Progenitor cell of endocrine pancreas (in vitro differentiated cells): ENCODE measurements at regions not wholly inside any gene's neighbourhood (a gene's known extent, or its start where the extent isn't known, plus 50 kb on each side); places are given as distances from the start of the nearest gene placed in this dataset.

Experiments used
- DNase-seq: peaks from one replicate; pipeline ENCODE4 v3.0.0; 2021; ENCODE audit warnings: low spot score; ENCODE audit not compliant: unreplicated experiment
- H3K27ac Mint-ChIP-seq: 2 replicates; pipeline ENCODE4 v1.8.0; 2021; ENCODE audit warnings: mild to moderate bottlenecking, moderate library complexity, mixed read lengths
- H3K27me3 Mint-ChIP-seq: 2 replicates; pipeline ENCODE4 v1.8.0; 2021; ENCODE audit warnings: mixed read lengths
- H3K36me3 Mint-ChIP-seq: 2 replicates; pipeline ENCODE4 v1.8.0; 2022; ENCODE audit warnings: mixed read lengths; ENCODE audit not compliant: insufficient read depth
- H3K4me1 Mint-ChIP-seq: 2 replicates; pipeline ENCODE4 v1.8.0; 2021; ENCODE audit warnings: low read depth, mixed read lengths
- H3K4me3 Mint-ChIP-seq: 2 replicates; pipeline ENCODE4 v1.8.0; 2021; ENCODE audit warnings: low read depth, mild to moderate bottlenecking, moderate library complexity, mixed read lengths
- H3K9me3 Mint-ChIP-seq: 2 replicates; pipeline ENCODE4 v1.8.0; 2021; ENCODE audit warnings: low read depth, mixed read lengths
- TF ChIP-seq, protein P1 (sequence below): fragments of 200-600 bp; sonication (generic); IDR thresholded peaks from one replicate; pipeline ENCODE4 v1.5.0; 2021; ENCODE audit warnings: antibody characterized with exemption, mild to moderate bottlenecking; ENCODE audit not compliant: unreplicated experiment

DNA sequence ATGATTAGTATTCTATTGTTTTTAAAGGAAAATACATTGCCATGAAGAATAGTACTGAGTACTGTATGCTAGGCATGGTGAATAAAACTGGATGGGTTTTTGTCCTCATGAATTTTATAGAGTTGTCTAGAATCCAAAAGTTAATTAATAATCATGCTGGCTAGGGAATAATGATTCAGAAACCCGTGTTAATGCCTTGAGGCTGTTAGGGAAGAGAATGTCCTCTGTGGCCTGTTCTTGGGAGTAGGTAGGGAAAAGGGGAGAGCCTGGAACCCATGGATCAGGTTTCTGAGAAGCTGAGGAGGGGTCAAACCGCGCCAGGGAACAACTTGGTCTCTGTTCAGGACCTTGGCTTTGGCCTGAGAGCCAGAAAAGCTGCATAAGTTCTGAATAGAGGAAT is 1376.3 kb upstream of the SLC10A2 start:
- no peaks in the 10 kb centered on the region for H3K27me3 Mint-ChIP-seq
- DNase-seq = no peak
- H3K4me3 Mint-ChIP-seq = no peak overlapping the region
- H3K4me1 Mint-ChIP-seq = no peaks in the 10 kb centered on the region
- TF ChIP-seq, protein P1, sequence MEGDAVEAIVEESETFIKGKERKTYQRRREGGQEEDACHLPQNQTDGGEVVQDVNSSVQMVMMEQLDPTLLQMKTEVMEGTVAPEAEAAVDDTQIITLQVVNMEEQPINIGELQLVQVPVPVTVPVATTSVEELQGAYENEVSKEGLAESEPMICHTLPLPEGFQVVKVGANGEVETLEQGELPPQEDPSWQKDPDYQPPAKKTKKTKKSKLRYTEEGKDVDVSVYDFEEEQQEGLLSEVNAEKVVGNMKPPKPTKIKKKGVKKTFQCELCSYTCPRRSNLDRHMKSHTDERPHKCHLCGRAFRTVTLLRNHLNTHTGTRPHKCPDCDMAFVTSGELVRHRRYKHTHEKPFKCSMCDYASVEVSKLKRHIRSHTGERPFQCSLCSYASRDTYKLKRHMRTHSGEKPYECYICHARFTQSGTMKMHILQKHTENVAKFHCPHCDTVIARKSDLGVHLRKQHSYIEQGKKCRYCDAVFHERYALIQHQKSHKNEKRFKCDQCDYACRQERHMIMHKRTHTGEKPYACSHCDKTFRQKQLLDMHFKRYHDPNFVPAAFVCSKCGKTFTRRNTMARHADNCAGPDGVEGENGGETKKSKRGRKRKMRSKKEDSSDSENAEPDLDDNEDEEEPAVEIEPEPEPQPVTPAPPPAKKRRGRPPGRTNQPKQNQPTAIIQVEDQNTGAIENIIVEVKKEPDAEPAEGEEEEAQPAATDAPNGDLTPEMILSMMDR = no peak
- H3K36me3 Mint-ChIP-seq = no peaks in the 10 kb centered on the region
- no peak overlapping the region for H3K27ac Mint-ChIP-seq
- H3K9me3 Mint-ChIP-seq = peaks cover 13% of the 10 kb centered on the region

DNA sequence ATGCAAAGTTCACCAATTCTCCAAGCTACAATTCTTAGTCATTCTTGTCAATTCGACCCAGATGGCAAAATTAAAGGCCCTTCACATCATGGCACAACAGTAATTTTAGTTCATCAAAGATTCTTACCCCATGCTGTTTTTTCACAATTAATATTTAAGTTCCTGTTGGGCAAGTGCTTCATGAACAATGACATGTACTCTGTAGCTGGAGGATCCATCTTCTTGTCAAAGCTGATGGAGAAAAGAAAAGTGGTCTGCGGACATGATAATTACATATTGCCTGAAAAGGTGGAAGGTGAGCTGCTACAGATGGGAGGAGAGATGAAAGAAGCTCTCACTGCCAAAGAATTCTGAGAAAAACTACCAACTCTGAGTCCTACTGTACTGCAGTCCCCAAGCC is 1370.3 kb upstream of the SLC10A2 start:
- Mint-ChIP-seq H3K4me3 (no peak overlapping the region), H3K27ac (no peak overlapping the region)

DNA sequence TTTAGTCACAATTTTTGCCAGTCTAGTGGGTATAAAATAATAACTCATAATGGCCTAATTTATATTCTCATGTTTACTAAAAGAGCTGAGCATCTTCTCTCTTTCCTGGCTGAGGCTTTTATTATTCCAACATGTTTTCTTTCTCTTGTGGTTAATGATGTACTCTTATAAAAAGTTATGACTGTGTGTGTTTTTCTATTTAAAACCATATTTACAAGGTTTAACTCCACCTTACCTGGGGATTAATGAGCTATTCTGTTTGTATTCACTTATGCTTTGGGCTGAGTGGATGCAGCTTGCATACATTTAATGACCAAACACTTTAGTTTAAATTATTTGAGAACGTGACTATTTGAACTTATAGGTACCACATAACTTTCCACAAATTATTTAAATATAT is 1365.7 kb upstream of the SLC10A2 start:
- H3K9me3 Mint-ChIP-seq = no peaks in the 10 kb centered on the region
- H3K27me3 Mint-ChIP-seq = no peaks in the 10 kb centered on the region
- H3K4me1 Mint-ChIP-seq = peaks cover 3% of the 10 kb centered on the region
- no peak for DNase-seq
- no peak overlapping the region for H3K4me3 Mint-ChIP-seq
- TF ChIP-seq, protein P1 = no peak
- no peak overlapping the region for H3K27ac Mint-ChIP-seq
- H3K36me3 Mint-ChIP-seq = no peaks in the 10 kb centered on the region

More for the DNA sequence above, 1370.3 kb upstream of the SLC10A2 start:
- no peaks in the 10 kb centered on the region for H3K9me3 Mint-ChIP-seq
- H3K36me3 Mint-ChIP-seq = no peaks in the 10 kb centered on the region
- no peak for DNase-seq
- TF ChIP-seq, protein P1 = no peak
- H3K27me3 Mint-ChIP-seq = no peaks in the 10 kb centered on the region
- peaks cover 3% of the 10 kb centered on the region for H3K4me1 Mint-ChIP-seq

DNA sequence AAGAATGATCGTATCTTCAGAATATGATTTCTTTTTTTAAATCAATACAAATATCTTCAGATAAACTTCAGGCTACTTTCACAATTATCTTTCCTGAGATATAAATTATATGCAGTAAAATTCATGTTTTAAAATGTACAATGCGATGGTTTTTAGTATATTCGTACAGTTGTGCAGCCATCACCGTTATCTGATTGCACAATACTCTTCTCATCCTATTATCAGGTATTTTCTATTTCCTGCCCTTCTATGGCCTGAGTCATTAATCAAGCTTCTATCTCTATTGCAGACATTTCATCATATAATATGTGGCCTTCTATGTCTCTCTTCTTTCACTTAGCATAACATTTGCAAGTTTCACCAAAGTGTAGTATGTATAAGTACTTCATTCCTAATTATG is 1360.2 kb upstream of the SLC10A2 start:
- no peak overlapping the region for H3K4me3 Mint-ChIP-seq
- H3K36me3 Mint-ChIP-seq = no peaks in the 10 kb centered on the region
- no peaks in the 10 kb centered on the region for H3K9me3 Mint-ChIP-seq
- no peak overlapping the region for H3K27ac Mint-ChIP-seq
- no peaks in the 10 kb centered on the region for H3K4me1 Mint-ChIP-seq
- TF ChIP-seq, protein P1 = no peak
- no peaks in the 10 kb centered on the region for H3K27me3 Mint-ChIP-seq
- no peak for DNase-seq

DNA sequence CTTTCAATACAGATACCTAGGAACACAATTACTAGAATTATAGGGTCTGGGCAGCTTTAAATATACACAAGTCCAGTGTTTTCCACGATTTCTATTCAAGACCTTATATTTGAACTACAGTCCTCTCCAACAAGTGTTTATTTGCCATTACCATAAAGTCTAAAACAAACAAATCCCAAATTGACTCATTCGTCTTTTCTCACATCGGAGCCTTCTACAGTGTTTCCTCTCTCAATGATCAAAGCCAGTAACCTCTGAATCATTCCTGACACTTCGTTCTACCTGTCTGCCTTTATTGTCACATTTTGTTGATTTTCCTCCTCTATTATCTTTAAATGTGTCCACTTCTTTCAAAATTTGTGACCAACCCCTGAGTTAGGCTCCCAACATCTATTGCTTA is 1356.5 kb upstream of the SLC10A2 start:
- H3K27ac Mint-ChIP-seq = no peak overlapping the region
- H3K36me3 Mint-ChIP-seq = no peaks in the 10 kb centered on the region
- H3K27me3 Mint-ChIP-seq = no peaks in the 10 kb centered on the region
- no peak overlapping the region for H3K4me3 Mint-ChIP-seq
- DNase-seq = no peak
- H3K9me3 Mint-ChIP-seq = no peaks in the 10 kb centered on the region
- no peaks in the 10 kb centered on the region for H3K4me1 Mint-ChIP-seq
- TF ChIP-seq, protein P1 = no peak
